T follicular helper cell (primary cell): ENCODE measurements at regions not wholly inside any gene's neighbourhood (a gene's known extent, or its start where the extent isn't known, plus 50 kb on each side); places are given as distances from the start of the nearest gene placed in this dataset.

ENCODE experiments used
- DNase-seq: peaks from one replicate; pipeline ENCODE4 v3.0.0-alpha.2; 2020; ENCODE audit warnings: low read depth

DNA sequence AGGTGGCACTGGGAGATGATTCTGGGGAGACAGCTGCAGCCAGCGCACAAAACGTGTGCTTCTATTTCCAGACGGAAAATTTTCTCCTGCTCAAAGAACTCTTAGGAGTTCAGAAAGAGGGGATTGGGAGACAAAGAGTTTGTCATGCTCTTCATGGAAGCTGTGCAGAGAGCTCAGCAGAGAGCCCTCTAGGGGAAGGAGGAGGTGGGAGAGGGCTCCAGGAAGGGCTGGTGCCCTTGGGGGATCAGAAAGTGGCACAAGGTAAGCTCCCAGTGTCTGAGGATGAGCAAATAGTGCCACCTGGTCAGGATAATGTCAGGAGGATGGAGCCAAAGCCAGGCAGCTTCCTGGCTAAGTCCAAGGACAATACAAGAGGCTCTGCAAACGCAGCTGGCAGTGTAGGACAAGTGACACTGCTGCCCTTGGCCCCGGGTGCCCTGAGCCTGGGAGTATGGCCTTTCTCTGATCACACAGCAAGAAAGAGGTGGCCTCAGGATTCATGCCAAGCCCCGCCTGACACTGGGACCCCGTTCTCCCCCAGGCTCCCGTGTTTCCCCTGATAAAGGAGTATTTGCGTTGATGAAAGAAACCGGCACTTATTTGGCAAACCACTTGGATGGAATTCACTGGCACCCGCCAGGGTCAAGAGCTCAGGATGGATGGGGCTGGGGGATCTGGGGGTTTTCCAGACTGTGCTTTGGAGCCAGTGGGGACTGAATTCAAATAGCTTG is 254.0 kb downstream of the PTPRU start:
- no peak for DNase-seq

DNA sequence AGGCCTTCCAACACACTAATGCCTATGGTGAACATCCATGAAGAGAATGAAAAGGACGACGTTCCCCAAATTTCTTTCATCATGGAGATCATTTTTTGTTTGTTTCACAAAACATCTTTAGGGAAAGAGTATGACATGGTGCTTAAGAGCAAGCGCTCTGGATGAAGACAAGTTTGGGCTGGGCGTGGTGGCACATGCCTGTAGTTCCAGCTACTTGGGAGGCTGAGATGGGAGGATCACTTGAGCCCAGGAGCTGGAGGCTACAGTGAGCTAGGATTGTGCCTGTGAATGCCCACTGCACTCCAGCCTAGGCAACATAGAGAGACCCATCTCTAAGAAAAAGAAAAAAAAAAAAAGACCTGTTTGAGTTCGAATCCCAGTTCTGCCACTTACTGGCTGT is 253.1 kb downstream of the PTPRU start:
- no peak for DNase-seq

DNA sequence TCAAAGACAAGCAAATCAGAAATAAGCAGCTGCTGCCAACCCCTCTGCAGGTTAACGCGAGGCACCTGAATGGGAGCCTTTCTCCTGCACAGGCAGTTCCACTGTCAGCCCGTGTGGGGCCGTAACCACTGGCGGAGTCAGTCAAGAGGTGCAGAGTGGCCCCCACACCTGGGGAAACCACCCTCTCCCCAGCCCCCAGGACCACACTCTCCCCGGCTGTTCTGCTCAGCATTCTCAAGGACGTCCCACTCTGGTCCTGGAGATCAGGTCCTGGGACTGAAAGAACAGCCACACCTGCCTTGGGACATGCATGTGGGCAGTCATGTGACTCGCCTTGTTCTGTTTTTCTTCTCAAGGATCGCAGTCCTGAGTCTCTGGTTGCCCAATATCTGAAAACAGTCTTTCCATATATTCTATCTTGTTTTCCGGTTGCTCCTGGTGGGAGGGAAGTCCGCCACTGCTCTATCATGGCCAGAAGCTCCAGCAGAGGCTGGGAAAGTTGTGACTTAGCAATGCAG is 252.5 kb downstream of the PTPRU start:
- no peak for DNase-seq

DNA sequence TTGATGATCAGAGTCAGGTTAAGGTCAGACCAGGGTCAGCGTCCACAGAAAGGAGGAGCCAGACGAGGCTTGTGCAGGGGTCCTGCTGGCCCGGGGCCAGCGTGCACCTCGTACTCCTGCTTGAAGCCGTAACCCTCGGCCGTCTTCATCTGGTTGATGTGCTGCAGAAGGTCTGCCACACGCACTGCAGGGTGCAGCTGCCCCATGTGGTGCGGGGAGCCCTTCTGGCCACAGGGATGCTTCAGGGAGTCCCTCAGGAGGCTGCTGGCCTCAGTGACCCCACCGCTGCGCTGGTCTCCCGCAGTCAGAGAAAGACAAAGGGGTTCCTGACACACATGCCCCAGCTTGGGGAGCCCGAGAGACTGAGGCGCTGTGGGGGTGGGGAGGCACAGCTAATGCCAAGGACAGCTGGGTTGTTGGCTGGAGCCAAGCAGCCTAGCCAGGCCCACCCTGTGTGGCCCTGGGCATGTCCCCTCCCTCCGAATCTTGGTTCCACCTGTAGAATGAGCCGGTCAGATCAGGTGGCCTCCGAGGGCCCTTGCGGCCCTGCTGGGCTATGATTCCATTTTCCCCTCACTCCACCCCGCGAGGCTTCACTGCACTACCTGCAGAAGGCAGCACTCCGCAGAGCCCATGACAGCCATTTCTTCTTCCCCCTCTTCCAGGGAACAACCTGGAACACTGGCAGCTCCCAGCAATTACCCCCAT is 251.9 kb downstream of the PTPRU start:
- no peak for DNase-seq

DNA sequence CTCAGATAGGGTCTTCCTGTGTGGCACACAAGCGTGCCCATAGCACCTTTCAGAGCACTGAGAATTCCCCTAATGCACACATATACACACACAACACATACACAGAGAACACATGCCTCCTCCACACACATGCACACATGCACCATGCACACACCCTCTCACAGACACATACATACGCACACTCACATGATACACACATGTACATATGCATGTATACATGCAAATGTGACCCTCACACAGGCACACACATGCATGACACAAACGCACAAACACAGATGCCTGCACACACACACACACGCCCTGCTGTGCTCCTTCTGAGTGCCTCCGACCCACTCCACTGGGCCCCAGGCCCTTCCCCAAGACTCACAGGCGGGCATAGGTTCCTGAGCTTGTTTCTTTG is 251.0 kb downstream of the PTPRU start:
- DNase-seq = no peak

DNA sequence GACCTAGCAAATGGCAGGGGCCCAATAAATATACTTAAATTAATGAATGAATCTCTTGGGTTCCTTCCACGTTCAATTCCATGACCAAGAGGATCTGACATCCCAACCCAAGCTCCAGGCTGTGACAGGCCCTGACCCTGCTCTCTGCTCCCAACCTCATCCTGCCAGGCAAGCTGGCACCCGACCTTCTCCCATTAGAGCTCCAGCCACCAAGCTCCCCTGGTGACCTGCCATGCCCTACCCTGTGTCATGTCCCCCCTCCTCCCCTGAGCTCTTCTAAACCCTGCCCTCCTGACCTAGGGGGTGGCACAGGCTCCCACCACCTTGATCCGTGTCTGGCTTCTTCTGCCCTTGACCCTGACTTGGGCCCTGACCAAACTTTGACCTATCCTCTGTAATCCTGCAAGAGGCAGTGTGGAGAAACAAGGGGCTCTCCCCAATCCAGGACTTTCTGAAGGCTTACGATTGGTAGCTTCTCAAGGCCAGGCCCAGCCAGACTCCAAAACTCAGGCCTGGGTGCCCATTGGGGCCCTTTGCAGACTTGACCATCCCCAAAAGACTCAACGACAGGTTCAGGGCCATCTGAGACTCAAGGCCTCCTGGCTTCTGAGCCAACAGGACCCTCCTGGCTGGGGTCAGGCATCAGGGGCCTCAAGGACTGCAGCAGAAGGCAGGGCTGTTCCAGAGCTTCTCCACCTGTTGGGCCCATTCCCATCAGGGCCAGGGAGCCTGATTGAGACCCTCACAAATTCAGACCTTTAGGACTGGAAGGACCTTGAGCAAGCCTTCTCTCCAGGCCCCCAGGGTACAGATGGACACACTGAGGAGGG is 249.0 kb downstream of the PTPRU start:
- DNase-seq = no peak

DNA sequence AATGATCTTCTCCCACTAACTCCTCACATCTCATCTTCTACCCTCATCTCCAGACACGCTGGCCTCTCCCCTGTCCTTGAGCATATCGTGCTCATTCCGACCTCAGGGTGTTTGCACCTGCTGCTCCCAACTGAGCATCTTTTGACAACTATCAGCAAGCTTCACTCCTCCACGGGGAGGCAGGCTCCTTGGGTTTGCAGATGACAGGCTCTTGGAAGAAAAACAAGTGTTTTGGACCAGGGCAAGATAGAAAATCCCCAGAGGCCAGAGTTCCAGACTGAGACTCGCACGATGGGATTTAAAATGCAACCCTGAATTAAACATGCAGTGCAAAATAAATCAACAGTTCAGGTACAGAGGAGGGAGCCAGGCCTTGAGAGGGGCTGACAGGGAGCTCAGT is 246.7 kb downstream of the PTPRU start:
- DNase-seq = no peak

DNA sequence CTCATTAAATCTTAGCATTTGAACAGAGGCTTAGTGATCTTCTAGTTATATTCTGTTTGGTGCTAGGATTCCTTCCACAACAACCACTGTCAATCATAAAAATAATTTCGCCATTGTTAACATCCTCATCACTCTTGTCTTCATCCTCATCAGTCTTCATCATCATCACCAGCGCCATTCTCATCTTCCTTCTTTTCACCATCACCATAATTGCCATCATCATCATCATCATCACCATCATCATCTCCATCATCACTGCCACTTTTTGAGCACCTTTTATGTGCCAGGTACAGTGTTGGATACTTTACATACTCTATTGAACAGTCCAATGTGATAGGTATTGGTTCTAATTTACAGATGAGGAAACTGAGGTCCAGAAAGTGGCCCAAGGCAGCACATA is 245.7 kb downstream of the PTPRU start:
- no peak for DNase-seq

DNA sequence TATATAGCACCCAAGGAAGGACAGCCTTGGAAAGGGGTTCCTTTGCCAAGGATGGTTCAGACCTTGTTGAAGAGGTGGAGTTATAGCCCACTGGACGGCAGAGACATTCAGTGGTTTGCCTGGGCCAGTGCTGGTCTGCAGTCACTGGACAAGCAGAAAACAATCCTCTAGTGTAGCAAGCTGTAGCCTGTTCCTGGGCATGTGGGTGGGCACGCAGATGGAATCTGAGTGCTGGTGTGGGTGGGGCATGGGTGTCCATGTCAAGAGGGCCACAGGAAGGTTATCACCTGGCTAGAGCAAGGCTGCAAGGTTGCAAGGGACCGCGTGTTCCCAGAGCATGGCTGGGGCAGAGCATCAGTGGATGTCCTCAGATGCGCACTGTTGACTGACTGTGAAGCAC is 244.7 kb downstream of the PTPRU start:
- DNase-seq = no peak

DNA sequence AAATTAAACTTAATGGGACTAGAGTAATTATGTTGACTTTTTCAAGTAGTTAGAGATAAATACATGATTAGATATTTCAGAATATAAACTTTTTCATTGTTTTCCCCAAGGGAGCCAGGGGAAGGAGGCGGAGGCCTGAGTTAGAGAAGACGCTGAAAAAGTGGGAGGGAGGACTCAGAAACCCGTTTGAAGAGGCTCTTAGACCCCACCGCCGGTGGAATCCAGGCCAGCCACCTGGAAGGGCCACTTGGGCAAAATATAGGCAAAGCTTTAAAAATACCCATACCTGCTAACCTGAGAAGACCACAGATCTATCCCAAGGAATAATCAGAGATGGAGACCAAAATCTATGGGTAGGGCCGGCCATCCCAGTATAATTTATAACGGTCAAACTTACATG is 242.6 kb downstream of the PTPRU start:
- no peak for DNase-seq

DNA sequence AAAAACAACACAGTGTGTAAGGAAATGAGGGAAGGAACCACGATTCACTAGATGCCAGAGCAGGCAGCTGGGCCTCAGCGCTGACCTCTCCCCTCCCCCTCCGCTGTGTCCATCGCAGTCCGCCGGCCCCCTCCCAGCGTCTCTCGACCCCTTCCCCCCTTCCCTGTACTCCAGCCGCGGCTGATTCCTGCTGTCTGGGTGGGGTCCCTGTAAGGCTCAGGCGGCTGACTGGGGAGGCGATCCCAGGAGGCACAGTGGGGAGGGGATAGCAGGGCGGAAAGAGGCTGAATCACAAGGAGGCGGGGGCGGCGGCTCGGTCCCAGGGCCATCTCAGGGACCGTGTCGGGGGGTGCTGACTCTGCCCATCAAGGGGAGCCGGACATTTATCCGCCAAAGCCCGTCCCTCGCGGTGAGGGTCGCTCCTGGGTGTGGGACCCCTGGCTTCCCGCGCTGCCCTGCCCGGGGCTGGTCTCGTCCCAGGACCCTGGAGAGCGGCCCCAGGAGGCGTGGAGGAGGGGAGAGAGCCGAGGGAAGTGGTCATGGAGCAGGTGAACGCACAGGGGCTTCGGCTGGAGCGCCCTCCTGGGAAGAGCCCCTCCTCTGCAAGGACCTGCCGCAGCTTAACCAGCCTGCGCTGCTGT is 241.9 kb downstream of the PTPRU start:
- no peak for DNase-seq

DNA sequence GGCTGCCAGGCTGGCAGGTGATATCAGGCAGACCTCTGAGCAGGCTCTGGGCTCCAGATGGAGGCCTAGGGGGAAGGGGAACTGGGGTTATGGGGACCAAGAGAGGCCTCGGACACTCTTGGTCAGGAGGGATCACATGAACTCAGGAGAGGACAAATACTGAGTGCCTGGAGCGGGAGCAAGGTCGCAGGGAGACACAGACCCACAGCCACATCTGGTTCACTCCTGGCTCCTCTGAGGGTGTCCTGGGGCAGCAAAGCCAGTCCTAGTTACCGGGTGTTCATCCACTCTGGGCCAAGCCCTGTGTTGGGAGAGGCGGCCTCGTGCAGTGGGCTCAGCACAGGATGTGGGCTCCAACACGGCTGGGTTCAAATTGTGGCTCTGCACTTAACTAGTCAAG is 239.0 kb downstream of the PTPRU start:
- DNase-seq = no peak

DNA sequence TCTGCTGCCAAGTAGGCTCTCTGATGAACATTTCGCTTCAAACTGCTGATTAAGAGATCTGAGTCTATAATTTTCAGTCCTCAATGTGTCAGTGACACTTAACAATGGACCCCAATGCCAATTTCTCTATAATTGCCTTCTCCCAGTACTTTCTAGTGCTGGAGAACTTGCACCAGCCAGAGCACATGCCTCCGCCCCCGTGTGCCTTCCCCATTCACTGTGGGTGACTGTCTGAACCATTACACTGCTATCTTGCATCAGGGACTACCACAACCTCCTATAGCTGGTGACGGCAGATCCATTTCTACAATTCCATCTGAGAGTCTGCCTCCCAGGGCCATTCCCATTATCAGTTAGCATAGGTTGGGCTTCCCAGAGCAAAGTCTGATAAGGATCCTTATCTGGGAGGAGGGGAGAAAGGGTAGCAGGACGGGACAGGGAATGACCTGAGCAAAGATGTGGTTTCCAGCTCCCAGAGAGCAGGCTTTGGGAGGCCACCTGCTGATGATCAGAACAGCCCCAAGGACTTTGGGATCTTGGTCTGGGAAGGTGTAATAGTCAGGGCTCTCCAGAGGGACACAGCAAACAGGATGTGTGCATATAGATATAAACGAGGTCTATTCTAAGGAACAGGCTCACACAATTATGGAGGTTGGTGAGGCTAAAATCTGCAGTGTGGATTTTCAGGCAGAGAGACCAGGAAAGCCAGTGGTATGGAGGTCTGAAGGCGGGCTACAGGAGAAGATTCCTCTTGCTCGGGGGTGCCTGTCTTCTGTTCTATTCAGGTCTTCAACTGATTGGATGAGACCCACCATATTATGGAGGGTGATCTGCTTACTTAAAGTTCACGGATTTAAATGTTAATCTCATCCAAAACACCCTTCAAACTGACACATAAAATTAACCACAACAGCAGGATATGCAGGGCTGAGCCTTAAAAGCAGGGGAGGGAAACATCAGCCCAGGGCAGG is 238.2 kb downstream of the PTPRU start:
- DNase-seq = no peak

DNA sequence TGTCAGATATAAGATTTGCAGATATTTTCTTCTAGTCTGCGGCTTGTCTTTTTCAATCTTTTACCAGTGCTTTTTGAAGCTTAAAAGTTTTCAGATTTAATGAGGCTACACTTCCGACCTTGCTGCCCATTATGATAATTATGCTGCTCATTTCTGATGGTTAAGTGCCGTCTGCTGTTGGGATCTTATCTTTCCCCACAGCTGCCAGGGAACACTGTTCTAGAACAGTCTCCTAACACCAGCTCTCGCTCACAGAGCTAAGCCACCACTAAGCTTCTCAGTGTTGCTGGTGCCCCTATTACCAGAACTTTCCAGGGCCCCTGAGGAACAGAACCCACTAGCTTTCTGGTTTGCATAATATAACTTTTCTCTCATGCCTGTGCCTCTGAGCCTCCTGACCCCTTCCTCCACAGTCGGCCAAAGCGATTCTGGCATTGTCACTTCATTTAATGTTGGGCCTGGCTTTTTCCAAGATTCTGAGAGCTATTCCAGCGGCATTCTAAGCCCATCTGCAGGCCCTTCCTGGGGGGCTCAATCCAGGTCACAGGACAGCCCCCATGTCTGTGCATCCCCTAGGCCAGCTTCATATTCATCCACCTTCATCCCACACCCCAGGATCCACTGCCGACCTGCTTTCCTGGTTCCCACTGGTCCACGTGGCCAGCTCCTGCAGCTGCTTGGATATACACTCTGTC is 237.0 kb downstream of the PTPRU start:
- no peak for DNase-seq

DNA sequence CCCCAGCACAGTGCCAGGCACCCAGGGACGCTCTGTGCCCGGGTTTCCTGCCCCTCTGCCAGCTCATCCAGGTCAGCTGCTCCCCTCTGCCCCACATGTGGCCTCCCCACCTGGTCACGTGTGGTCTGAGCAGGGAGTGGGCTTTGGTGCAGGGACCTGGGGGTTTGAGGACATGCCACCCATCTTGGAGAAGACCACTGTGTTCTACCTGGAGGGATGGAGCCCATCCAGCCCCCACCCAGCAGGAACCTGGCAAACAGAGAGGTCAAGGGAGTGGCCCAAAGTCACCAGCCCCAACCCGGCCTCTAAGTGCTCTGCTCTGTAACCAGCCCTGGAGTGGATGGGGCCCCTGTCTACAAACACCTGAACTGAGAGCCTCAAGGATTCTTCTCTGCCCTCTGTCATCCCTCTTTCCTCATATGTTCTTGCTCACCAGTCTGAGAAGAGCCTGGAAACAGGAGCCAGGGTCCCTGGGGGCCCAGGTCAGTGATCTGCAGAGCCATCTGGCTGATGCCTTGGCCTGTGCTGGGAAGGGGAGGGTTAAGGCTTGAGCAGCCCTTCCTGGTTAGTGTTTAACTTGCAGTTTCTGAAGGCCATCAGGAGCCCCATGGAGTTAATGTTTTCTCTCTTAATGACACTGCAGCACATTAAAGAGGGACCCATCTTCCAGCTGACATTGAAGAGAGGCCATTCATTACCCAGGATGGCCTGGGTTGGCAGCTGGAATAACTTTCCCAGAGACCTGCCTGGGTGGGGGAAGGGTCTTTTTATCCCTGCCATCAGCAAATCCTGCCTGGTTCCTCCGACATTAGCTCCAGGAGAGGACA is 235.4 kb downstream of the PTPRU start:
- no peak for DNase-seq

DNA sequence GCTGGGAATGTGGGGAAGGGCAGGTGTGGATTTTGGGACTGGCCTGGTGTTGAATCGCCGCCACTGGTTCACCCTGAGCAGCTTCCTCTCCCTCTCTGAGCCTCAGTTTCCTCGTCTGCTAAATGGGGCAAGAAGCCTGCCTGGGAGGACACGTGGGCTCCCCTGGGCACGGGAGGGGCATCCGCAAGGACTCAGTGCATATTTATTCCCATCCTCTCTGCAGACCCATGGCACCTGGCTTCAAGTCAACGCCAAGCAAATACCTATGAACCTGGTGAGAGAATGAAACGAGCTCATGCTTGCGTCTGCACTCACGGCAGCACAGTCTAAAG is 234.4 kb downstream of the PTPRU start:
- DNase-seq = no peak

DNA sequence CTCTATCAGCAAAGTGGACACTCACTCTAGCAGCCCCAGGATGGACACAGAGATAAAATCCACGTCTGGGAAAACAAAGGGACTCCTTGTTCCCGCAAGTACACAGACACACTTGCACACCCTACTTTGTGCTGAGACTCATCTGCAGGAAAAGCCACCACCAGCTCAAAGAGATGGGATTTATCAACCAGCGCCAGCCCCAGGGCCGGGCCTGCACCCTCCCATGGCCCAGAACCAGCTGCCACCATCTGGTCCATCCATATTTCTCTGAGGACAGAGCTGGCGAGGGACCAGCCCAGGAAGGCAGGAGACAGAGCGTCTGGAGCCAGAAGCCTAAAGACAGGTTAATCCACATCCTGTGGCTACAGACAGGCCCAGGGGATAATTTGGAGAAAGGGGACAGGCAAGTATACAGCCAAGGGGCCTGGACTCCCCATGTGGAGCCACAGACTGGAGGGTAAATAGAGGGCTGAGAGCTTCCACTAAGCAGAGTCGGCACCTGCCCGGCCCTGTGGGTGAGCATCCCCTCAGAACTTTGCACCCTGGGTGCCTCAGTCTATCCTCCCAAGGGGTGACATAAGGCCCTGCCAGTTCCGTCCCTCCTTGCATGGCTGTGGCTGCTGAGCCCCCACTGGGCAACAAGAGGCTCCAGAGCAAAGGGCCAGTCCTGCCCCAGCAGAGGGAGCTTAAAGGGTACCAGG is 233.9 kb downstream of the PTPRU start:
- DNase-seq = no peak

DNA sequence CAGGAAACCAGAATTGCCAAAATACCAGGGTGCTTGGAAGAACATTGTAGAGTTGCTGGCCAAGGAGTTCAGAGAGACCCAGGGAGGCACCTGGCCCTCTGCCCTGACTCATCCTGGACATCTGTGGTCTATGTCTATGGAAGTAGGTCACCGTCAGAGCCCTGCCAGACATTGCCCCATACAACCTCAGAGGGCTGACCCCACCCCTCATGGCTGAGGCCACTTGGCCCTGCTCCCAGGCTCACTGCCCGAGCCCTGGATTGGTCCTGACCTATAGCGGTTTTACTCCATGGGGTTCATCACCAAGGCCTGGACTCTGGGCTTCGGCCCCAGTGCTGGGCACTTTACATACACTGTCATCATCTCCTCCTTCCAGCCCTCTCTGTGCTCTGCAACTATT is 233.1 kb downstream of the PTPRU start:
- no peak for DNase-seq
